ENCODE measurements at regions not wholly inside any gene's neighbourhood (a gene's known extent, or its start where the extent isn't known, plus 50 kb on each side); places are given as distances from the start of the nearest gene placed in this dataset.

GRCh38 chr4:33188733-33189132 is 2468.6 kb downstream of the PCDH7 start:
- TF ChIP-seq, protein P1, sequence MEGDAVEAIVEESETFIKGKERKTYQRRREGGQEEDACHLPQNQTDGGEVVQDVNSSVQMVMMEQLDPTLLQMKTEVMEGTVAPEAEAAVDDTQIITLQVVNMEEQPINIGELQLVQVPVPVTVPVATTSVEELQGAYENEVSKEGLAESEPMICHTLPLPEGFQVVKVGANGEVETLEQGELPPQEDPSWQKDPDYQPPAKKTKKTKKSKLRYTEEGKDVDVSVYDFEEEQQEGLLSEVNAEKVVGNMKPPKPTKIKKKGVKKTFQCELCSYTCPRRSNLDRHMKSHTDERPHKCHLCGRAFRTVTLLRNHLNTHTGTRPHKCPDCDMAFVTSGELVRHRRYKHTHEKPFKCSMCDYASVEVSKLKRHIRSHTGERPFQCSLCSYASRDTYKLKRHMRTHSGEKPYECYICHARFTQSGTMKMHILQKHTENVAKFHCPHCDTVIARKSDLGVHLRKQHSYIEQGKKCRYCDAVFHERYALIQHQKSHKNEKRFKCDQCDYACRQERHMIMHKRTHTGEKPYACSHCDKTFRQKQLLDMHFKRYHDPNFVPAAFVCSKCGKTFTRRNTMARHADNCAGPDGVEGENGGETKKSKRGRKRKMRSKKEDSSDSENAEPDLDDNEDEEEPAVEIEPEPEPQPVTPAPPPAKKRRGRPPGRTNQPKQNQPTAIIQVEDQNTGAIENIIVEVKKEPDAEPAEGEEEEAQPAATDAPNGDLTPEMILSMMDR (conservative IDR thresholded peaks at IDR 0.05; ENCODE audit: low read length), result no peak
- no peak for TF ChIP-seq EZH2phosphoT487 (IDR thresholded peaks at IDR 0.05; ENCODE audit: borderline replicate concordance, low read depth, low read length)
